HEK293T (cell line): ENCODE measurements at regions not wholly inside any gene's neighbourhood (a gene's known extent, or its start where the extent isn't known, plus 50 kb on each side); places are given as distances from the start of the nearest gene placed in this dataset.
A peak's percentile ranks its signal among the peaks of the same experiment; 100 is the strongest.

Experiments used
- CTCF ChIA-PET: fragments of 350-600 bp; formaldehyde crosslinking; extraction: SDS; loops from one replicate; lab custom pipeline; 2021; ENCODE audit warnings: antibody characterized with exemption, inconsistent platforms; lab: Yijun Ruan, JAX
- POLR2A ChIA-PET: fragments of 350-600 bp; formaldehyde crosslinking; extraction: SDS; loops from one replicate; lab custom pipeline; 2020; ENCODE audit warnings: antibody characterized with exemption, inconsistent platforms; lab: Yijun Ruan, JAX
- DNase-seq: peaks from one replicate; pipeline ENCODE4 v3.0.0; 2012; ENCODE audit warnings: mixed read lengths; ENCODE audit errors: extremely low spot score
- ARNT ChIP-seq: fragments of 450-650 bp; IDR thresholded peaks from 2 replicates; pipeline ENCODE4 v1.6.1; 2017; ENCODE audit warnings: mild to moderate bottlenecking
- BHLHE40 ChIP-seq: fragments of 450-650 bp; IDR thresholded peaks from 2 replicates; pipeline ENCODE4 v1.6.1; 2016; ENCODE audit warnings: mild to moderate bottlenecking, moderate library complexity, borderline replicate concordance
- CTBP1 ChIP-seq: fragments of 450-650 bp; IDR thresholded peaks from 2 replicates; pipeline ENCODE4 v1.6.1; 2016; ENCODE audit warnings: borderline replicate concordance
- ELF4 ChIP-seq: fragments of 450-650 bp; IDR thresholded peaks from 2 replicates; pipeline ENCODE4 v1.6.1; 2017; ENCODE audit warnings: antibody characterized with exemption
- FOXA1 ChIP-seq: fragments of 450-650 bp; IDR thresholded peaks from 2 replicates; pipeline ENCODE4 v1.6.1; 2016; ENCODE audit warnings: mild to moderate bottlenecking
- FOXK2 ChIP-seq: fragments of 450-650 bp; IDR thresholded peaks from 2 replicates; pipeline ENCODE4 v1.6.1; 2016; ENCODE audit warnings: mild to moderate bottlenecking
- FOXM1 ChIP-seq: fragments of 450-650 bp; IDR thresholded peaks from 2 replicates; pipeline ENCODE4 v1.6.1; 2017; ENCODE audit warnings: mild to moderate bottlenecking, borderline replicate concordance
- HDGF ChIP-seq: fragments of 450-650 bp; IDR thresholded peaks from 2 replicates; pipeline ENCODE4 v1.6.1; 2017; ENCODE audit warnings: antibody characterized with exemption, borderline replicate concordance
- L3MBTL2 ChIP-seq: fragments of 450-650 bp; conservative IDR thresholded peaks from 2 replicates; pipeline ENCODE4 v1.6.1; 2016; ENCODE audit warnings: mild to moderate bottlenecking
- LEF1 ChIP-seq: fragments of 450-650 bp; IDR thresholded peaks from 2 replicates; pipeline ENCODE4 v1.6.1; 2017; ENCODE audit warnings: mild to moderate bottlenecking, borderline replicate concordance
- NFRKB ChIP-seq: fragments of 450-650 bp; IDR thresholded peaks from 2 replicates; pipeline ENCODE4 v1.6.1; 2016; ENCODE audit warnings: mild to moderate bottlenecking, moderate library complexity
- PKNOX1 ChIP-seq: fragments of 450-650 bp; IDR thresholded peaks from 2 replicates; pipeline ENCODE4 v1.6.1; 2016
- SP1 ChIP-seq: fragments of 450-650 bp; IDR thresholded peaks from 2 replicates; pipeline ENCODE4 v1.6.1; 2017
- SUZ12 ChIP-seq: fragments of 450-650 bp; IDR thresholded peaks from 2 replicates; pipeline ENCODE4 v1.6.1; 2016; ENCODE audit warnings: mild to moderate bottlenecking
- TARDBP ChIP-seq: fragments of 450-650 bp; IDR thresholded peaks from 2 replicates; pipeline ENCODE4 v1.6.1; 2016
- ZNF384 ChIP-seq: fragments of 450-650 bp; IDR thresholded peaks from 2 replicates; pipeline ENCODE4 v1.6.1; 2016

GRCh38 chr2:188039307-188039706, 252.4 kb upstream of the GULP1 start:
- ChIA-PET CTCF (no interaction called here), POLR2A (no interaction called here)
- no peak for DNase-seq
- TF ChIP-seq ZNF384 (no peak), SP1 (no peak), TARDBP (no peak), ARNT (no peak), BHLHE40 (no peak), LEF1 (no peak), FOXM1 (no peak), SUZ12 (no peak), L3MBTL2 (no peak), NFRKB (no peak), ELF4 (no peak), CTBP1 (no peak), HDGF (no peak), PKNOX1 (no peak), FOXK2 (no peak), FOXA1 (no peak)

GRCh38 chr2:188042412-188042811, 249.3 kb upstream of the GULP1 start:
- TF ChIP-seq FOXM1: no peak
- no peak for TF ChIP-seq ELF4
- no peak for TF ChIP-seq TARDBP
- TF ChIP-seq SUZ12: no peak
- CTCF ChIA-PET: no interaction called here
- POLR2A ChIA-PET: no interaction called here
- no peak for DNase-seq

- CTCF ChIA-PET: no interaction called here
- POLR2A ChIA-PET: no interaction called here
- DNase-seq: no peak
- no peak for TF ChIP-seq PKNOX1
These were observed 246.7 kb upstream of the GULP1 start for GRCh38 chr2:188045016-188045415.

GRCh38 chr2:188046437-188046836, 245.2 kb upstream of the GULP1 start:
- CTCF ChIA-PET: no interaction called here
- TF ChIP-seq FOXK2 (no peak), CTBP1 (no peak), LEF1 (no peak), NFRKB (no peak), ZNF384 (no peak), SP1 (no peak), BHLHE40 (no peak), HDGF (no peak)
- DNase-seq: no peak
- POLR2A ChIA-PET: no interaction called here

- ChIA-PET CTCF (no interaction called here), POLR2A (no interaction called here)
- no peak for DNase-seq
- no peak for TF ChIP-seq BHLHE40
- no peak for TF ChIP-seq NFRKB
- no peak for TF ChIP-seq ARNT
- TF ChIP-seq FOXA1: no peak
- no peak for TF ChIP-seq LEF1
- TF ChIP-seq SP1: no peak
- TF ChIP-seq CTBP1: no peak
- TF ChIP-seq SUZ12: no peak
- no peak for TF ChIP-seq L3MBTL2
- TF ChIP-seq TARDBP: no peak
- TF ChIP-seq PKNOX1: peak; percentile 55; the same call in 1 of the 2 replicates
- no peak for TF ChIP-seq ELF4
- TF ChIP-seq HDGF: no peak
- no peak for TF ChIP-seq FOXK2
- TF ChIP-seq ZNF384: 0 out of 2 replicates have a peak, but pooled peaks have one; percentile 27
- TF ChIP-seq FOXM1: no peak
These were observed 243.9 kb upstream of the GULP1 start for GRCh38 chr2:188047735-188048134.

GRCh38 chr2:188050726-188051125, 240.9 kb upstream of the GULP1 start:
- no peak for DNase-seq
- ChIA-PET POLR2A (no interaction called here), CTCF (no interaction called here)
- TF ChIP-seq FOXM1: no peak
- TF ChIP-seq ARNT: no peak
- TF ChIP-seq NFRKB: no peak
- no peak for TF ChIP-seq SUZ12
- no peak for TF ChIP-seq CTBP1
- TF ChIP-seq LEF1: no peak

GRCh38 chr2:188051706-188052105, 240.0 kb upstream of the GULP1 start:
- CTCF ChIA-PET: no interaction called here
- no peak for TF ChIP-seq HDGF
- no peak for TF ChIP-seq TARDBP
- TF ChIP-seq ELF4: no peak
- no peak for TF ChIP-seq SUZ12
- no peak for TF ChIP-seq SP1
- TF ChIP-seq PKNOX1: no peak
- no peak for TF ChIP-seq L3MBTL2
- no peak for TF ChIP-seq NFRKB
- no peak for TF ChIP-seq ARNT
- TF ChIP-seq BHLHE40: no peak
- no peak for TF ChIP-seq CTBP1
- TF ChIP-seq FOXM1: no peak
- TF ChIP-seq LEF1: no peak
- TF ChIP-seq ZNF384: no peak
- POLR2A ChIA-PET: no interaction called here
- DNase-seq: no peak
